A673 (cell line): ENCODE measurements at regions not wholly inside any gene's neighbourhood (a gene's known extent, or its start where the extent isn't known, plus 50 kb on each side); places are given as distances from the start of the nearest gene placed in this dataset.

Source experiments
- BruUV-seq: library from RNA; stranded (reverse); fragments of 400-500 nt; replicated peaks from 2 replicates; lab custom pipeline; 2021; lab: Mats Ljungman, UMichigan
- CTCF ChIA-PET: fragments of 300-600 bp; sonication (Branson Sonifier 250); formaldehyde crosslinking; loops from one replicate; lab custom pipeline; 2022; ENCODE audit warnings: antibody characterized with exemption; lab: Charles Lee
- POLR2A ChIA-PET: fragments of 300-600 bp; sonication (Branson Sonifier 250); formaldehyde crosslinking; loops from one replicate; lab custom pipeline; 2022; ENCODE audit warnings: antibody characterized with exemption; ENCODE audit not compliant: low non-redundant PET; lab: Charles Lee
- DNase-seq: peaks from one replicate; pipeline ENCODE4 v3.0.0-alpha.2; 2015; ENCODE audit warnings: low spot score
- H3K27ac ChIP-seq: fragments of 200-600 bp; sonication (generic); 2 replicates; pipeline ENCODE4 v1.5.1; 2016; ENCODE audit warnings: mixed run types, low read depth, mild to moderate bottlenecking, mixed read lengths, antibody characterized with exemption, low read length; ENCODE audit not compliant: poor library complexity, severe bottlenecking
- H3K27me3 ChIP-seq: fragments of 200-600 bp; sonication (generic); replicated peaks from 2 replicates; pipeline ENCODE4 v1.6.1; 2017; ENCODE audit warnings: mixed run types, low read depth, mild to moderate bottlenecking, mixed read lengths, antibody characterized with exemption, low read length; ENCODE audit not compliant: insufficient read depth, poor library complexity
- H3K36me3 ChIP-seq: fragments of 200-600 bp; sonication (generic); 2 replicates; pipeline ENCODE4 v1.6.1; 2016; ENCODE audit warnings: mixed run types, mild to moderate bottlenecking, mixed read lengths, antibody characterized with exemption, low read length; ENCODE audit not compliant: insufficient read depth, poor library complexity, severe bottlenecking
- H3K4me1 ChIP-seq: fragments of 200-600 bp; sonication (generic); 2 replicates; pipeline ENCODE4 v1.6.1; 2017; ENCODE audit warnings: mixed run types, mild to moderate bottlenecking, mixed read lengths, antibody characterized with exemption, low read length; ENCODE audit not compliant: insufficient read depth, poor library complexity, severe bottlenecking
- H3K4me3 ChIP-seq: fragments of 200-600 bp; sonication (generic); 2 replicates; pipeline ENCODE4 v1.5.1; 2016; ENCODE audit warnings: low read depth, mixed run types, mild to moderate bottlenecking, mixed read lengths, low read length; ENCODE audit not compliant: poor library complexity, severe bottlenecking
- H3K9me3 ChIP-seq: fragments of 200-600 bp; sonication (generic); 2 replicates; pipeline ENCODE4 v1.6.1; 2016; ENCODE audit warnings: mixed run types, low read depth, mild to moderate bottlenecking, mixed read lengths, antibody characterized with exemption, low read length; ENCODE audit not compliant: poor library complexity, severe bottlenecking
- CTCF ChIP-seq: fragments of 300-800, 200-600 bp; sonication (generic); conservative IDR thresholded peaks from 2 replicates; pipeline ENCODE4 v1.5.1; 2017; ENCODE audit warnings: low read depth, mild to moderate bottlenecking, antibody characterized with exemption, low read length, moderate library complexity, mixed read lengths
- EZH2 ChIP-seq: fragments of 200-600 bp; sonication (generic); IDR thresholded peaks from 2 replicates; pipeline ENCODE4 v1.6.1; 2017; ENCODE audit warnings: borderline replicate concordance, low read depth, mild to moderate bottlenecking, mixed read lengths, antibody characterized with exemption, low read length; ENCODE audit not compliant: poor library complexity, severe bottlenecking
- intact Hi-C: fragments of 100-400 bp; cut with micrococcal nuclease; formaldehyde crosslinking; loops from one replicate; pipeline ENCODE4 v1.10.0; 2022; ENCODE audit not compliant: unreplicated experiment

GRCh38 chr18:37965572-37965970 is 400.0 kb upstream of the CELF4 start:
- POLR2A ChIA-PET, result no interaction called here
- Histone ChIP-seq H3K9me3 (no peaks in the 10 kb centered on the region), H3K27me3 (no peaks in the 10 kb centered on the region), H3K36me3 (no peaks in the 10 kb centered on the region), H3K4me1 (no peaks in the 10 kb centered on the region), H3K27ac (no peak overlapping the region), H3K4me3 (no peak overlapping the region)
- intact Hi-C loops, result no loop called here
- TF ChIP-seq EZH2 (no peak), CTCF (no peak)
- no peak for DNase-seq
- no TSS peak for BruUV-seq
- CTCF ChIA-PET, result no interaction called here

GRCh38 chr18:37964885-37965571 is 399.4 kb upstream of the CELF4 start:
- no peak for TF ChIP-seq CTCF
- TF ChIP-seq EZH2, result no peak
- Histone ChIP-seq H3K27ac (no peak overlapping the region), H3K36me3 (no peaks in the 10 kb centered on the region), H3K4me3 (no peak overlapping the region), H3K27me3 (no peaks in the 10 kb centered on the region), H3K4me1 (no peaks in the 10 kb centered on the region), H3K9me3 (no peaks in the 10 kb centered on the region)
- BruUV-seq, result no TSS peak
- ChIA-PET CTCF (no interaction called here), POLR2A (no interaction called here)
- no peak for DNase-seq
- intact Hi-C loops, result no loop called here

- Histone ChIP-seq H3K4me3 (no peak overlapping the region), H3K4me1 (no peaks in the 10 kb centered on the region), H3K36me3 (no peaks in the 10 kb centered on the region), H3K9me3 (peaks cover 3% of the 10 kb centered on the region), H3K27ac (no peak overlapping the region), H3K27me3 (no peaks in the 10 kb centered on the region)
- intact Hi-C loops, result no loop called here
- TF ChIP-seq CTCF (no peak), EZH2 (no peak)
- no TSS peak for BruUV-seq
- POLR2A ChIA-PET, result no interaction called here
- CTCF ChIA-PET, result no interaction called here
- no peak for DNase-seq
Observed at GRCh38 chr18:37963837-37964236, 398.2 kb upstream of the CELF4 start.
